SH-SY5Y (cell line): ENCODE measurements at regions not wholly inside any gene's neighbourhood (a gene's known extent, or its start where the extent isn't known, plus 50 kb on each side); places are given as distances from the start of the nearest gene placed in this dataset.

Experiments
- GATA2 ChIP-seq: IDR thresholded peaks from 2 replicates; pipeline ENCODE4 v1.6.1; 2011; ENCODE audit warnings: mild to moderate bottlenecking, low read depth, low read length
- GATA3 ChIP-seq: IDR thresholded peaks from 2 replicates; pipeline ENCODE4 v1.6.1; 2011; ENCODE audit warnings: low read depth, mild to moderate bottlenecking, low read length, moderate library complexity

- TF ChIP-seq GATA3 (no peak), GATA2 (no peak)
Observed at GRCh38 chr3:71917545-71917944, 132.6 kb upstream of the PROK2 start.
